ENCODE measurements at regions not wholly inside any gene's neighbourhood (a gene's known extent, or its start where the extent isn't known, plus 50 kb on each side); places are given as distances from the start of the nearest gene placed in this dataset.

GRCh38 chr6:156231026-156231765, 546.0 kb upstream of the ARID1B start:
- TF ChIP-seq EZH2 (IDR thresholded peaks at IDR 0.05; ENCODE audit: insufficient read depth, poor library complexity, severe bottlenecking), result no peak
- TF ChIP-seq EZH2phosphoT487 (IDR thresholded peaks at IDR 0.05; ENCODE audit: insufficient read depth, low read depth), result no peak

Measured in GM23248 (cell line).